IPS-NIHi7 (cell line): ENCODE measurements at regions not wholly inside any gene's neighbourhood (a gene's known extent, or its start where the extent isn't known, plus 50 kb on each side); places are given as distances from the start of the nearest gene placed in this dataset.
"Not testable (repeated sequence)": the region's sequence is repeated elsewhere in the genome, so short reads cannot be mapped to it uniquely, and the experiment has no call there.

Experiments
- DNase-seq: peaks from one replicate; pipeline ENCODE4 v3.0.0; 2012; ENCODE audit warnings: mixed read lengths; ENCODE audit errors: extremely low spot score

DNA sequence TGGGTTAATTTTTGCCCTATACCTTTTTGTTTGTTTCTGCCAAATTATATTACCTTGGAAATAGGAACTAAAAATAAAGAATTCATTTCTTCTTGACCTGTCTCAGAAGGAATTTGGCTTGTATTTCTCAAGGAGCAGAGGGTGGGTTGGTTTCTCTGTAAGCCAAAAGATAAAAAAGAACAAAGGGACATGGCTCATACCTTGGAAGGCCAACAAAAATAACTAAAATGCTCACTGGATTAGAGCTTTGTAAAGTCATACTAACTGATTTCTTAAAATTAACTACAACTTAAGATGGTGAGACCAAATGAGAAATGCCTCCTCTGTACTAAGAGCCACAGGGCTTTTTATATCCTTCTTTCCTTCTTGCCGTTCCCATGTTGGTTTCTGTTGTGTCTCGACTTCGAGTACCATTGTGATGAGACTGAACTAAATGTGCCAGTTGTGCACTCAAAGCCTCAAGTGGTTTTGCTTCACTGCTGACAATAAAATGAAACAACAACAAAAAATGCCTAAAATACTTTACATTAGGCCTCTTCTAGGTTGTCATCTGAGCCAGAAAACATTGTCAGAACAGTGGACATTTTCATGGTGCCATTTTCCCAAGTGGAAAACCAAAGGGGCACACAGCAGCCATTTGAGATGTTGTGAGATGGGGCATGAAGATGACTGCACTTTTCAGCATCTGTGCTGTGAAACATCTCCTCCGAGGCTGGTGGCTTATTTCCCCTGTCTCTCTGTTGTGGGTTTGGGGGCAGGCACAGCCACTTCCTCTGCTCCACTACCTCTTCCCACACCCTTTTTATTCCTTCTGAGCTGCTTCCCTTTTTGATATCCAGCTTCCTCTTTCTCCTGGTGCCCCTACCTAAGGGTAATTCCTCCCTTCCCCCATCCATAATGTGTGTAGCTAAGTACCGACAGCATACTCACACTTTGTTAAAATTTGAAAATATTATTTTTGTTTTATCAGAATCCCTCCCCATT, 51.8 kb upstream of the AGR3 start:
- no peak for DNase-seq

DNA sequence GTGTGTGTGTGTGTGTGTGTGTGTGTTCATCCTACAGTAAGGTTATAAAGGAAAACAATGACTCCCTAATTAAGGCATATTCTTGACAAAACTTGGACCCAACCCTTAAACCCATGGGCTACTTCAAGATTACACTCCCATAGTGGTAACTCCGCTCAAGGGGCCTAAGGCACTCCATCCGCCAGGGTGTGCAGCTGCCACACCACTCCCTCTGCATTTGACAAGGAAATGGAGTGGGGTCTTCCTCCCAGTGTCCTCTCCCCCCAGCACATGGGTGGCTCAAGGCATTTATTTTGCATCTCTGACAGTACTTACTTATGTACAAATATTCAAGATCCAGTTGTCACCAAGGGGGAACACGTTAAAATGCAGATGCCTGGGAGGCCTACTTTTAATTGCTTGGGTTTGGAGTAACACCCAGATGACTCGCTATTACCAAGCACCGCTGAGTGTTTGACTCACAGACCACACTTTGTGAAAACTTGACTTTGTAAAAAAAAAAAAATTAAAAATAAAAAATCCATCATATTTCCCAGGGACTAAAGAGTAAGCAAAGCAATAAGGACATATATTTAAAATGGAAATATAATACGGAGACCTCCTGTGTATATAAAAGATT, 53.0 kb upstream of the AGR3 start:
- DNase-seq, result no peak

DNA sequence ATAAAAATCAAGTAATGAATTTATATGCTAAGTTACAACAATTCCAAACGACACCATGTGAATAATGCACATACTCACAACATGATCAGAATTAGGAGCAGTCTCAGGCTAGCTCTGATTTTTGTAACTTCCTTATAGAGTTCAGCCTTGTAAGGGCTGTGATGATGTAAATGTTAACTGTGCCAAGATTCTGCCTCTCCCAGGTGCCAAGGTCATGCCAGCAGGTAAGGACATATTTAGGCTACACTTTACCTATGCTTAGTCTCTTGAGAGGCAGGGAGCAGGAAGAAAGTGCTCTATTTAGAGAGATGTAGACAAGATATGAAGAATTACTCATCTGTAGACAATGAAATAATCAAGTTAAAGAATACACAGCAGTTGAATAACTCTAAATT, 53.6 kb upstream of the AGR3 start:
- no peak for DNase-seq

DNA sequence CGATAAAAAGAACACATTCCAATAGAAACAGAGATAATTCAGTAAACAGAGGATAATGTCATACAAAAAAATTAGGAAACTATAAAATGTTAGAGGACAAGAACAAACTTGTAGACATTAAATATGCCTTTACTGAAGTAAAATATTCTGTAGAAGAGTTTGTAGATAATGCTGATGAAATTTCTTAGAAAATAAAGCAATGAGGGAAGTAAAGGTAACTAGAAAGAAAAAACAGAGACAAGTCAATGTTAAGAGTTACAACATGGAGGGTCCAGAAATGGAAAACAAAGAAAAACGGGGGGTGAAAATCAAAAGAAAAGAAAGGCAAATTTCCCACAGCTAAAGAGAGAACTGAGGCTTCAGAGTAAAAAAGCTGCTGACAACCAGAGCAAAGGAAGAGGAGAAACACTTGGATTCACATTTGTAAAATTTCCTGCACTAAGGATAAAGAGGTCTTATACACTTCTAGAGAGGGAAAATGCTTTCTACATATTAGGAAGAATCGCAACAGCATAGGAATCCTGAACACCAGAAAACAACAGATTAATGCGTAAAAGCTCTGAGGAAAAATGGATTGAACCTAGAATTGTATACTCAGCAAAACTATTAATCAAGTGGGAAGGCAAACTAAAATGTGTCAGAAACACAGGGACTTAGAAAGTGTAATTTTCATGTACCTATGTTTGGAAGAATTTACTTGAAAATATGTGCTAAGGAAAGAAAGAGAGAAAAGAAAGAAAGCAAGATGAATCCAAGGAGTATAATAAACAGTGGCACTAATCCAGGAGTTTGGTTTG, 55.0 kb upstream of the AGR3 start:
- no peak for DNase-seq

DNA sequence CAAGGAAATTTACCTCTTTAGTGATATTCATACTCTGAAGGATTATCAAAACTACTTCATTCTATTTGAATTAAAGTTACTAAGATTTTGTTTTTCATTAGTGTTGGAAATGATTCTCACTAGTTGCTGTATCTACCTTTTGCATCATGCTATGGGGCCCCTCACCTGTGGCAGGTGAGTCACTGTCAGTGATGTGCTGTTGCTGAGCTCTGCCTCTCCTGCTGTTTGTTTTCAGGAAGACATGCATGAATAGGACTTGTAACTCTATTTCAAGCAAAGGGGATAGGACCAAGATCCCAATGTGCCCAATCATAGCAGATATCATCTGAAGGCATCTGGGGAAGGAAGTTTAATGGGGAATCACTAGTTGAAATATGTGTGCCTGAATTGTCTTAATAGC, 57.4 kb upstream of the AGR3 start:
- no peak for DNase-seq

DNA sequence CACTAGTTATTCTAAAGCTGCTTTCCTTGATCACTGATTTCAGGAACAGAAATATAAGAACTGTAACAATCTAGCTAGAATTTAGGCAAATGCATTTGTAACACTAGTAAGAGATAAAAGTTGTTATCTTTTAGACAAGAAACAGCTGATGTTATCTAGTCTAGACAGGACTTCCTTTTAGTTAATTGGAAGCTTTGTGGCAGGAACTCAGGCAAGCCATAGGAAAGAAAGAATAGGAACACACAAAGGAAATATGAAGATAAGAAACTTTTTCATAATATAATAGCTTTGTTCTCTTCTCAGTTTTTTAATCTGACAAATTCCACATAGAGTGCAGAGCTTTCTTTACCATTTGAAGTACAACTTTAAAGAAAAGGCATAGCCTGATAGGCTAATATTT, 59.0 kb upstream of the AGR3 start:
- no peak for DNase-seq

DNA sequence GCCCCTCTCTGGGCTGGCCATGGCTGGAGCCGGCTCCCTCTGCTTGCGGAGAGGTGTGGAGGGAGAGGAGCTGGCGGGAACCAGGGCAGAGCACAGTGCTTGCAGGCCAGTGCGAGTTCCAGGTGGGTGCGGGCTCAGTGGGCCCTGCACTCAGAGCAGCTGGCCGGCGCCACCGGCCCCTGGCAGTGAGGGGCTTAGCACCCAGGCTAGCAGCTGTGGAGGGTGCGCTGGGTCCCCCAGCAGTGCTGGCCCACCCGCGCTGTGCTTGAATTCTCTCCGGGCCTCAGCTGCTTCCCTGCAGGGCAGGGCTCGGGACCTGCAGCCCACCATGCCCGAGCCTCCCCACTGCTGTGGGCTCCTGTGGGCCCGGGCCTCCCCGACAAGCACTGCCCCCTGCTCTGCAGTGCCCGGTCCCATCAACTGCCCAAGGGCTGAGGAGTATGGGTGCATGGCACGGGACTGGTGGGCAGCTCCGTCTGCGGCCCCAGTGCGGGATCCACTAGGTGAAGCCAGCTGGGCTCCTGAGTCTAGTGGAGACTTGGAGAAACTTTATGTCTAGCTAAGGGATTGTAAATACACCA, 61.2 kb upstream of the AGR3 start:
- no peak for DNase-seq

DNA sequence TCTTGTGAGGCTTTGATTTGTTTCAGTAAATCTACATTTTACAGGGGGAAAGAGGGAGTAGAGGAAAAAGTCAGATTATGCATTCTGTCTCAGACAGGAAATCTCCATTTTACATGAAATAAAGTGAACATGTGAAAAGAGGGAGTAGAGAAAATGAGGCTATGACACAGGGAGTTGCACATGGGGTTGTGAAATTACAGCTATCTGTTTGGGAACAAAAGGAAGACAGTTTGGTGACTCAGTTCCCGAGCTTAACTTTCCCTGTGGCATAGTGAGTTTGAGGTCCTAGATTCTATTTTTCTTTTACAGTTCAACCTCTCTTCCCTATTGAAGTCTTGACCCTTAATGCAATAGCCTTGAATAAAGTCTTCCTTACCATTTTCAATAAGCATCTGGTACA, 63.2 kb upstream of the AGR3 start:
- no peak for DNase-seq

DNA sequence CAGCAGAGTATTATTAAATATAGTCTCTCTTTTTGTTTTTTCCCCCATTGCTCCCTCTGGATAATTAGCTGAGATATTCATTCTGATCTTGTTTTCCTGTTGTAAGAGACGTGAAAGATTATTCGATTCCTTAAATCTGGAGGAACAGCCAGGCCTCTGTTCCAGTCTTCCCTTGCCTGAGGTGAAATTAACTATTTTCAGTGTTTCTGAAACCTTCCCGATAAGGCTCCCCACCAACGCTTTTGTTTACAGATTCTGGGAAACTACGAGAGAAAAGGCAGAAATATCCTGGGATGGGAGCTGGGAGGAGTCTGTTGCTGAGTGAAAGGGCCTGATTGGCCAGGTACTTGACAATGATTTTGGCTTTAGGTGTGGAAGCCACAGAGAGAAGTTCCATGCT, 63.6 kb upstream of the AGR3 start:
- DNase-seq, result no peak

DNA sequence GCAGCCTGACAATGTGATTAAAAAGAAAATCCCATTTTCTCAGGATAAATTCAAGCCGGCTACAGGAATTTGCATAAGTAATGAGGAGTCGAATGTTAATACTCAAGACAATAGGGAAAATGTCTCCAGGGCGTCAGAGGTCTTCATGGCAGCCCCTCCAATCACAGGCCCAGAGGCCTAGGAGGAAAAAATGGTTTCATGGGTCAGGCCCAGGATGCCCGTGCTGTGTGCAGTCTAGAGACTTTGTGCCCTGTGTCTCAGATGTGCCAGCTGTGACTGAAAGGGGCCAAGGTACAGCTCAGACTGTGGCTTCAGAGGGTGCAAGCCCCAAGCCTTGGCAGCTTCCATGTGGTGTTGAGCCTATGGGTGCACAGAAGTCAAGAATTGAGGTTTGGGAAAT, 66.3 kb upstream of the AGR3 start:
- not testable (repeated sequence) for DNase-seq

DNA sequence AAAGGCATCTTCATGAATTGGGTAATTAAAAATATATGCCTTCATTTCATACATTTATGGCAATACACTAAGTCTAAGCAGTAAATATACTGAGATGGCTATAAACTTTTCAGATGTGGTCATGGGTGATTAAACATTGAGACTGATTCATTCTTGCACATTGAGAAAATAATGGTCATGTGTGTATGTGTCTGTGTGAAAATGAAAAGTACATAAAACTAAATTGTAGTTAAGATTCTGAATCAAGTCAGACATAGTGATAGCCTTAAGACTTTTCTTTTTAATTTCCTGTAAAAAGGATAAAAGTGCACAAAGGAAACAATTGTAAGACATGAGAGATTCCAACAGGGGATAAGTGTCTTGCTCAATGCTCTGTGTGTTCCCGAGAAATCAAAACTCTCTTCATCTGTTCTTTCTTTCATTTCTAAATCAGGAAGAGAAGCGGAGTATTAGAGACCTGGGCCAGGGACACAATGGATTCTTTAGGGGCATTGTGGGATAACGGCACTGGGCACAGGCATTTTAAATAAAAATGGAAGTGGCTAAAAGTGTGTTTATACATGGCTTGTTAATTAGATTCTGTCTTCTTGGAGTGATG, 69.8 kb upstream of the AGR3 start:
- DNase-seq, result no peak

DNA sequence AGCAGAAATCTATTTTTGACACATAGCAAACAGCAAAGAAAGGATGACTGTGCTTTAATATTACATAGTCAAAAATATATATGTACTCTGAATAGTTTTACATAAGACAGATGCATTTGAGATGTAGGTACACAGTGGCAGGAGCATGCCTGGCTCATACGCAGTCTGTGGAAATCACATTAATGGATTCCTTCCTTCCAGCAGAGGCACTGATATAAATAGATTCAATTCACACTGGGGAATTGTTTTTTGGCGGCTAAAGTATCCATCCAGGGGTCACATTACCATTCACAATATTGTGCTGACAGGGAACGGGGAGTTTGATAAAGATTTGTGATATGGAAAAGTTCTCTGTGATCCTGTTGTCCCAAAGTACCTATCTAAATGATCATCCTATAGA, 72.5 kb upstream of the AGR3 start:
- DNase-seq, result no peak

DNA sequence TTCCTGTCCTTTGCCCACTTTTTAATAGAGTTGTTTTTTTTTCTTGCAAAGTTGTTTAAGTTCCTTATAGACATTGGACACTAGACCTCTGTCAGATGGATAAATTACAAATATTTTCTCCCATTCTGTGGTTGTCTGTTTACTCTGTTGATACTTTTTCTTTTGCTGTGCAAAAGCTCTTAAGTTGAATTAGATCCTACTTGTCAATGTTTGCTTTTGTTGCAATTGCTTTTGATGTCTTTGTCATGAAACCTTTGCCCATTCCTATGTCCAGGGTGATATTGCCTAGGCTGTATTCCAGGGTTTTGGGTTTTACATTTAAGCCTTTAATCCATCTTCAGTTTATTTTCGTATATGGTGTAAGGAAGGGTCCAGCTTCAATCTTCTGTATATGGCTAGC, 76.9 kb upstream of the AGR3 start:
- DNase-seq, result no peak

DNA sequence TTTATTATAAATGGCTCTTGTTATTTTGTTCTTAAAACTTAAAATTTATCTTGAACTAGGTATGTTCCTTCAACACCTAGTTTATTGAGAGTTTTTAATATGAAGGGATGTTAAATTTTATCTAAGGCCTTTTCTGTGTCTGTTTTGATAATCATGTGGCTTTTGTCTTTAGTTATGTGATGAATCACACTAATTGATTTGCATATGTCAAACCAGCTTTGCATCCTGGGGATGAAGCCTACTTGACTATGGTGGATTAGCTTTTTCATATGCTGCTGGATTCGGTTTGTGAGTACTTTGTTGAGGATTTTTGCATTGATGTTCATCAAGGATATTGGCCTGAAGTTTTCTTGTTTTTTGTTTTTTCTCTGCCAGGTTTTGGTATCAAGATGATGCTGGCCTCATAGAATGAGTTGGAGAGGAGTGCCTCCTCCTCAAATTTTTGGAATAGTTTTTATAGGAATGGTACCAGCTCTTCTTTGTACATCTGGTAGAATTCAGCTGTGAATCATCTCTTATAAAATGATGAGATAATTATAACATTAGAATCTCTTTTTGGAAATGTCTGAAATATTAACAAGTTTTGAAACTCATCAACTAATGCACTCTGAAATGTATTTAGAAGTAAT, 78.7 kb upstream of the AGR3 start:
- no peak for DNase-seq

DNA sequence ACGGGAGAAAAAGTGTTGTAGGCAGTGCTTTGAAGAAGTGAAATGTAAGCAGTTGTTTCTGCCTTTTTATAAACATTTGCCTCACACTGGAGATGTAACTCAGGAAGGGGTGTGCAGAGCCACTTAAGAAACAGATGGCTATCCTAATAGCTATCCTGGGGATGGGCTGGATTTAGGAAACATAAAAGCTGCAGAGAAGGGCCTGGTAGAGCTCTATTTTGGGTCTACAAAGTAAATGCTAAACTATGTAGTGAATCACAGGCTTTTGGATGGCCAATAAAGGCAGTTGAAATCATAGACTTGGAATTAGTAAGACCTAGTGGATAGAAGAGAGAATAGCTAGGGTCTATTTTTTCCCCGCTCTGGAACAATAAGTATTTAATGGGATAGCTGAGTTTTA, 79.9 kb upstream of the AGR3 start:
- no peak for DNase-seq

DNA sequence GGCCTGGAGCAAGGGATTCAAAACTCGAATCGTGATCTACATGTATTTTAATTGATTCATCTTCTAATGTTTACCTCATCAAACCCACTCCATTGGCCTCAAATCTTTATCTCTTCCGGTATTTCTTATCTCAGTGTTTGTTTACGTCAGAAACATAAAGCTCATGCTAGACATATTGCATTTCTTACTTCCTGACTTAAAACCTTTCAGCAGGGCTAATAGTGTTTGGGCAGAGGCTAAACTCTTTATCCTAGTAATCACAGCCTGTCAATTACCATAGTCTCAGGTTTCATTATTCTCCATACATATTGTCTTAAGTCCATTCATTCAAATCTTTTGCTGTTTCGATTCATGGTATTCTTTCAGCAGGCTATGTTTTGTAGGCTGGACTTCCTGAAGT, 81.3 kb upstream of the AGR3 start:
- no peak for DNase-seq

DNA sequence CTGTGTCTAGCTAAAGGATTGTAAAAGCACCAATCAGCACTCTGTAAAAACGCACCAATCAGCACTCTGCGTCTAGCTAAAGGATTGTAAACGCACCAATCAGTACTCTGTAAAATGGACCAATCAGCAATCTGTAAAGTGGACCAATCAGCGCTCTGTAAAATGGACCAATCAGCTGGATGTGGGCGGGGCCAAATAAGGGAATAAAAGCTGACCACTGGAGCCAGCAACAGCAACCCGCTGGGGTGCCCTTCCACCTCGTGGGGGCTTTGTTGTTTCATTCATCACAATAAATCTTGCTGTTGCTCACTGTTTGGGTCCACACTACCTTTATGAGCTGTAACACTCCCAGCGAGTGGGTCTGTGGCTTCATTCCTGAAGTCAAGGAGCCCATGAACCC, 83.9 kb upstream of the AGR3 start:
- not testable (repeated sequence) for DNase-seq

DNA sequence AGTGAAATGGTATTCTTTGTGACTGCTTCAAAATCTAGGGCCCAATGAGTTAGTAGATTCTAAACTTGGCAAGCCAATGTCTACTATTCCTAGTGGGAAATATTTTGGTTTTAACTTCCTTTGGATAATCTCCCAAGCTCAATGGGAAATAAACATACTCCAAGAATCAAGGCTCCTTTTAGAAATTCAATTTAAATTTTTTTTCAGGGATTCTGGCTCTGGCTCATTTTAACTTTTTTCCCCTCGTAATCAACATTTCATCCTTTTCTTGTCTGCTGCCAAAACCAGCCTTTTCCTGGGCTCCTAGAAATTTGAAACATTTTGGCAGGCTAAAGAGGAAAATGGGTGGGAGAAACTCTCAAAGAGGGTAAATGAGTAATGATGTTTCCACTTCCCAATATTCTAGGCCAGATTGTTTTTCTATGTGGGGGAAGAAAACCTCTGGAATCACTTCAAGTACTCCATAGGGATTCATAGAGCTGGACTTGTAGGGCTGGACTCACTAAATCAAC, 85.6 kb upstream of the AGR3 start:
- DNase-seq, result no peak

DNA sequence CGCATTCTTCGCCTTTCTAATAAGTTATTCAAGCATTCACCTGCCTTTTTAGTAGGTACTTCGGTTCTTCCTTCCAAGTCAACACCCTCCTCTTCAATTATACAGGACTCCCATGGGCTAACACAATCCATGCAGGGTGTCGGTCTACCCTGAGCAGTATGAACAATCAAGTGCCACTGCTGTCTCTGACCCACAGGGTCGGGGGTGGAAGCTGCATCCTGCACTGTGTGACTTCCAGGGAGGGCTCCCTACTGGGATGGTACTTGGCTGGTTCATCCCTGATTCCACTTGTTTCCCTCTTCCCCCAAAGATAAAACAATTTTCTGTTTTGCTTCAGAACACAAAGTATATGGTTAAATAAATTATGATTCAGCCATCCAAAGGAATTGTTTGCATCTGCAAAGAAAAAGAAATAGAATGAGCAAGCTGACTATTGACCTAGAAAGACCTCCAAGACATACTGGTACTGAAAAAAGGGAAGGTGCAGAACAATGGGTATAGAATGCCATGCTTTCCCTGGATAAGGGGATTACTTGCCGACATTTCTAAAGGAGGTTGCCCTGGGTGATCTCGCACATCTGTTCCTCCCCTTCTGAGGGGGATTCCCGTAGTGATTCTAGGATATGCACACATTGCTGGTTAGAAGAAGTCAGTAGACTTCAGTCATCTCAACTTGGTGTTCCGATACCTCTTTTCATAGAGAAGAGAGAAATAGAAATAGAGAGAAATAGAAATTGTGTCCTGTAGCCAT, 89.1 kb upstream of the AGR3 start:
- no peak for DNase-seq

DNA sequence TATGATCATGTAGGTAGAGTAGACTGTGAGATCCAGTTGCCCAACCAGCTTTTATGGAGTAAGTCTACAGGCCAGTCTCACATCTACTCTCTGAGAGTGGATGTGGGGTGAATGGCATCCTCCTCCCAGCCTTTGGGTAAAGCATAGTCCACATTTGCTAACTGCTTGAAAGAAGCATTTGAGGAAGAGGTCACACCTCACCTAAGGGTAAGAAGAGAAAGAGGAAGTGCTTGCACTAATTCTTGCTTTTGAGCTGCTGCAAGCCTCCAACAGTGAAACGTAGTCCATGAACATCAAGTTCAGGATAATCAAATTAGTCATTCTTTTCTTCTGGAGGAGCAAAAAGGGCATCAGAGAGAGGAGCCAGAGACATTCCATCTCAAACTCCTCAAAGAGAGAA, 93.9 kb upstream of the AGR3 start:
- no peak for DNase-seq
